Brain microvascular endothelial cell (primary cell): ENCODE measurements at regions not wholly inside any gene's neighbourhood (a gene's known extent, or its start where the extent isn't known, plus 50 kb on each side); places are given as distances from the start of the nearest gene placed in this dataset.

Experiments used
- DNase-seq: peaks from one replicate; pipeline ENCODE4 v3.0.0-alpha.2; 2020
- H3K27ac ChIP-seq: fragments of 250-450 bp; sonication (Bioruptor Pico); 2 replicates; pipeline ENCODE4 v1.5.1; 2020; ENCODE audit warnings: mild to moderate bottlenecking, moderate library complexity
- H3K27me3 ChIP-seq: fragments of 250-450 bp; sonication (Bioruptor Pico); replicated peaks from 2 replicates; pipeline ENCODE4 v1.5.1; 2020; ENCODE audit warnings: mild to moderate bottlenecking
- H3K36me3 ChIP-seq: fragments of 250-450 bp; sonication (Bioruptor Pico); replicated peaks from 2 replicates; pipeline ENCODE4 v1.5.1; 2020; ENCODE audit warnings: mild to moderate bottlenecking
- H3K4me3 ChIP-seq: 2 replicates; pipeline ENCODE4 v1.5.1; 2011; ENCODE audit warnings: low read depth, mild to moderate bottlenecking, control low read depth, low read length, moderate library complexity
- CTCF ChIP-seq: IDR thresholded peaks from 2 replicates; pipeline ENCODE4 v1.5.1; 2011; ENCODE audit warnings: low read depth, mild to moderate bottlenecking, moderate library complexity, low read length, control low read depth, inconsistent platforms; ENCODE audit errors: missing control alignments
- in situ Hi-C: cut with HindIII; loops from 2 replicates; pipeline ENCODE4 v1.10.0; 2017; ENCODE audit warnings: low sequenced_read_pairs, low pct_ligation_motif_present

GRCh38 chr3:11929531-11929930 is 74.7 kb upstream of the SYN2 start:
- no peak overlapping the region for H3K27ac ChIP-seq
- TF ChIP-seq CTCF: no peak
- DNase-seq: no peak
- no peak overlapping the region for H3K4me3 ChIP-seq
- H3K27me3 ChIP-seq: no peaks in the 10 kb centered on the region
- in situ Hi-C loops: no loop called here
- H3K36me3 ChIP-seq: no peaks in the 10 kb centered on the region

GRCh38 chr3:11930084-11930483 is 74.1 kb upstream of the SYN2 start:
- no peak for TF ChIP-seq CTCF
- in situ Hi-C loops: no loop called here
- no peak overlapping the region for H3K4me3 ChIP-seq
- H3K27ac ChIP-seq: no peak overlapping the region
- H3K27me3 ChIP-seq: no peaks in the 10 kb centered on the region
- no peak for DNase-seq
- H3K36me3 ChIP-seq: no peaks in the 10 kb centered on the region

- Histone ChIP-seq H3K27me3 (no peaks in the 10 kb centered on the region), H3K4me3 (no peak overlapping the region), H3K36me3 (no peaks in the 10 kb centered on the region), H3K27ac (no peak overlapping the region)
- no peak for DNase-seq
- in situ Hi-C loops: no loop called here
- TF ChIP-seq CTCF: no peak
Observed at GRCh38 chr3:11932636-11933035, 71.6 kb upstream of the SYN2 start.

GRCh38 chr3:11933529-11933928 is 70.7 kb upstream of the SYN2 start:
- no peak overlapping the region for H3K27ac ChIP-seq
- in situ Hi-C loops: no loop called here

GRCh38 chr3:11944052-11944673 is 60.0 kb upstream of the SYN2 start:
- TF ChIP-seq CTCF: peak; percentile 73
- Histone ChIP-seq H3K36me3 (no peaks in the 10 kb centered on the region), H3K4me3 (no peak overlapping the region), H3K27me3 (no peaks in the 10 kb centered on the region), H3K27ac (no peak overlapping the region)
- in situ Hi-C loops: no loop called here
- peak; percentile 11 for DNase-seq

More at GRCh38 chr3:11933529-11933928, 70.7 kb upstream of the SYN2 start:
- no peak for TF ChIP-seq CTCF
- H3K36me3 ChIP-seq: no peaks in the 10 kb centered on the region
- H3K4me3 ChIP-seq: no peak overlapping the region
- no peaks in the 10 kb centered on the region for H3K27me3 ChIP-seq
- DNase-seq: no peak

GRCh38 chr3:11948331-11948730 is 55.9 kb upstream of the SYN2 start:
- Histone ChIP-seq H3K4me3 (no peak overlapping the region), H3K27me3 (no peaks in the 10 kb centered on the region), H3K27ac (no peak overlapping the region), H3K36me3 (no peaks in the 10 kb centered on the region)
- DNase-seq: no peak
- in situ Hi-C loops: no loop called here
- TF ChIP-seq CTCF: no peak
